ENCODE measurements at regions not wholly inside any gene's neighbourhood (a gene's known extent, or its start where the extent isn't known, plus 50 kb on each side); places are given as distances from the start of the nearest gene placed in this dataset.

DNA sequence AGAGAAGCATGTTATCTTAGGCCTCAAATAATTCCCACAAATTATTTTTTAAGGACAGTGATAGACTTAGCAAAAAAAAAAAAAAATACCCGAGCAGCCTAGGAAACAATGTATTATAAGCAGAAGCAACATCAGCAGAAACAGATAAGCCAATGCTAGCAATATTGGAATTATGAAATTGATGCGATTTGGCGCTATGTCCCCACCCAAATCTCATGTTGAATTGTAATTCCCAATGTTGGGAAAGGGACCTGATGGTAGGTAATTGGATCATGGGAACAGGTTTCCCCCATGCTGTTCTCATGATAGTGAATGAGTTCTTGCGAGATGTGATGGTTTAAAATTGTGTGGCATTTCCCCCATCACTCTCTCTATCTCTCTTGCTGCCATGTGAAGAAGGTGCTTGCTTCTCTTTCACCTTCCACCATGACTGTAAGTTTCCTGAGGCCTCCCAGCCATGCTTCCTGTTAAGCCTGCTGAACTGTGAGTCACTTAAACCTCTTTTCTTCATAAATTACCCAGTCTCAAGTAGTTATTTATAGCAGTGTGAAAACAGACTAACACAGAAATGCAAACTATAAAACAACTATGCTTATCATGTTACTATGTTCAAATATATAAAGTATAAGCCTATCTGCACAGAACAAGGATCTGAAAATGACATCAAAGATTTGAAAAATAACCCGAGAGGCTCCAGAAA, 75.6 kb upstream of the HIVEP3 start:
- no peaks in the 10 kb centered on the region for H3K4me1 Mint-ChIP-seq (ENCODE audit: insufficient read depth, unreplicated experiment)
- POLR2A ChIA-PET = no interaction called here
- H3K27me3 Mint-ChIP-seq (ENCODE audit: insufficient read depth, unreplicated experiment) = peaks cover 17% of the 10 kb centered on the region
- no peak overlapping the region for H3K4me3 Mint-ChIP-seq (ENCODE audit: unreplicated experiment)
- intact Hi-C loops (cut with micrococcal nuclease) = no loop called here
- no TSS peak for BruUV-seq (replicated peaks)
- TF ChIP-seq, protein P1, sequence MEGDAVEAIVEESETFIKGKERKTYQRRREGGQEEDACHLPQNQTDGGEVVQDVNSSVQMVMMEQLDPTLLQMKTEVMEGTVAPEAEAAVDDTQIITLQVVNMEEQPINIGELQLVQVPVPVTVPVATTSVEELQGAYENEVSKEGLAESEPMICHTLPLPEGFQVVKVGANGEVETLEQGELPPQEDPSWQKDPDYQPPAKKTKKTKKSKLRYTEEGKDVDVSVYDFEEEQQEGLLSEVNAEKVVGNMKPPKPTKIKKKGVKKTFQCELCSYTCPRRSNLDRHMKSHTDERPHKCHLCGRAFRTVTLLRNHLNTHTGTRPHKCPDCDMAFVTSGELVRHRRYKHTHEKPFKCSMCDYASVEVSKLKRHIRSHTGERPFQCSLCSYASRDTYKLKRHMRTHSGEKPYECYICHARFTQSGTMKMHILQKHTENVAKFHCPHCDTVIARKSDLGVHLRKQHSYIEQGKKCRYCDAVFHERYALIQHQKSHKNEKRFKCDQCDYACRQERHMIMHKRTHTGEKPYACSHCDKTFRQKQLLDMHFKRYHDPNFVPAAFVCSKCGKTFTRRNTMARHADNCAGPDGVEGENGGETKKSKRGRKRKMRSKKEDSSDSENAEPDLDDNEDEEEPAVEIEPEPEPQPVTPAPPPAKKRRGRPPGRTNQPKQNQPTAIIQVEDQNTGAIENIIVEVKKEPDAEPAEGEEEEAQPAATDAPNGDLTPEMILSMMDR (IDR thresholded peaks at IDR 0.05; ENCODE audit: unreplicated experiment) = no peak
- DNase-seq (ENCODE audit: unreplicated experiment) = no peak
- no peaks in the 10 kb centered on the region for H3K36me3 Mint-ChIP-seq (ENCODE audit: insufficient read depth, unreplicated experiment)
- CTCF ChIA-PET = no interaction called here
- H3K9me3 Mint-ChIP-seq (ENCODE audit: unreplicated experiment) = no peaks in the 10 kb centered on the region
- no peak overlapping the region for H3K27ac Mint-ChIP-seq (ENCODE audit: low read depth, unreplicated experiment)

DNA sequence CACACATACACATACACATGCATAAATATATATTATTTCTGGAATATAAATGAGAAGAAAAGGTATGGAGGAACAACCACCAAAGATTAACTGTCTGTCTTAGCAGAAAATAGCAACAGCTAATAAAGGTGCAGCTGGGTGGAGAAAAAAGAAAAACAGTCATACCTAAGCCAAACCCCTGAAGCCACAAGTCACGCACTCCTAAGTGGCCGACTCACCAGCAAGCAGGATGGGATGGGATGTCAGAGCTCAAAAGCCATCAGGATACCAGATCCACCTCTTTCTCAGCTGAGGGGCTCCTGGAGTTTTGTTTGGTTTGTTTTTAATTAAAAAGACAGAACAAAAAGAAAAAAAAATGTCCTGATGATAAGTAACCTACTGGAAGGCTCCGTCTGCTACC, 64.7 kb upstream of the HIVEP3 start:
- H3K4me1 Mint-ChIP-seq (ENCODE audit: insufficient read depth, unreplicated experiment) = no peaks in the 10 kb centered on the region
- H3K4me3 Mint-ChIP-seq (ENCODE audit: unreplicated experiment) = no peak overlapping the region
- TF ChIP-seq, protein P1 (IDR thresholded peaks at IDR 0.05; ENCODE audit: unreplicated experiment) = no peak
- intact Hi-C loops (cut with micrococcal nuclease) = no loop called here
- H3K36me3 Mint-ChIP-seq (ENCODE audit: insufficient read depth, unreplicated experiment) = no peaks in the 10 kb centered on the region
- H3K9me3 Mint-ChIP-seq (ENCODE audit: unreplicated experiment) = no peaks in the 10 kb centered on the region
- no peak for DNase-seq (ENCODE audit: unreplicated experiment)
- CTCF ChIA-PET = interaction anchor here (0.6 kb wide), 1 partner anchor 381 kb away, joined by 4 read pairs; no protein-coding TSS in a partner anchor
- no TSS peak for BruUV-seq (replicated peaks)
- peaks cover 2% of the 10 kb centered on the region for H3K27me3 Mint-ChIP-seq (ENCODE audit: insufficient read depth, unreplicated experiment)
- POLR2A ChIA-PET = no interaction called here
- no peak overlapping the region for H3K27ac Mint-ChIP-seq (ENCODE audit: low read depth, unreplicated experiment)

DNA sequence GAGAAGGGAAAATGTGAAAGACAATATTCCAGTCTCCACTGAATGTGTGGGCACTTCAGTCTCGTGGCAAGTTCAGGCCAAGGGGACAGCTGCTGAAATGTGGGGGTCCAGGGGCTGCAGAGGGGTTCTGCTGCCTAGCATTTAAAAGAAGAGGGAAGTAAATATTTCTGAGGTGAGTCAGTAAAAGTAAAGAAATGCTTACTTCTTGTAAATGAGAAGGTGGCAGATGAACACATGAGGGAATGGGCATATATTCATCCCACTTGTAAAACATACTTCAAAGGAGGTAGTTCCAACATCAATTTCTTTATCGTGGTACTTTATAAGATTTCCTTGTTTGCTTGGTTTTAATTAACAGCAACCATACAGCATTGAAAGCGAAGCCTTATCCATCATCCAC, 63.1 kb upstream of the HIVEP3 start:
- intact Hi-C loops (cut with micrococcal nuclease) = no loop called here
- TF ChIP-seq, protein P1 (IDR thresholded peaks at IDR 0.05; ENCODE audit: unreplicated experiment) = no peak
- ChIA-PET POLR2A (no interaction called here), CTCF (no interaction called here)
- Mint-ChIP-seq H3K27me3 (ENCODE audit: insufficient read depth, unreplicated experiment) (no peaks in the 10 kb centered on the region), H3K36me3 (ENCODE audit: insufficient read depth, unreplicated experiment) (no peaks in the 10 kb centered on the region), H3K27ac (ENCODE audit: low read depth, unreplicated experiment) (no peak overlapping the region), H3K4me3 (ENCODE audit: unreplicated experiment) (no peak overlapping the region), H3K4me1 (ENCODE audit: insufficient read depth, unreplicated experiment) (no peaks in the 10 kb centered on the region), H3K9me3 (ENCODE audit: unreplicated experiment) (no peaks in the 10 kb centered on the region)
- no peak for DNase-seq (ENCODE audit: unreplicated experiment)
- no TSS peak for BruUV-seq (replicated peaks)

DNA sequence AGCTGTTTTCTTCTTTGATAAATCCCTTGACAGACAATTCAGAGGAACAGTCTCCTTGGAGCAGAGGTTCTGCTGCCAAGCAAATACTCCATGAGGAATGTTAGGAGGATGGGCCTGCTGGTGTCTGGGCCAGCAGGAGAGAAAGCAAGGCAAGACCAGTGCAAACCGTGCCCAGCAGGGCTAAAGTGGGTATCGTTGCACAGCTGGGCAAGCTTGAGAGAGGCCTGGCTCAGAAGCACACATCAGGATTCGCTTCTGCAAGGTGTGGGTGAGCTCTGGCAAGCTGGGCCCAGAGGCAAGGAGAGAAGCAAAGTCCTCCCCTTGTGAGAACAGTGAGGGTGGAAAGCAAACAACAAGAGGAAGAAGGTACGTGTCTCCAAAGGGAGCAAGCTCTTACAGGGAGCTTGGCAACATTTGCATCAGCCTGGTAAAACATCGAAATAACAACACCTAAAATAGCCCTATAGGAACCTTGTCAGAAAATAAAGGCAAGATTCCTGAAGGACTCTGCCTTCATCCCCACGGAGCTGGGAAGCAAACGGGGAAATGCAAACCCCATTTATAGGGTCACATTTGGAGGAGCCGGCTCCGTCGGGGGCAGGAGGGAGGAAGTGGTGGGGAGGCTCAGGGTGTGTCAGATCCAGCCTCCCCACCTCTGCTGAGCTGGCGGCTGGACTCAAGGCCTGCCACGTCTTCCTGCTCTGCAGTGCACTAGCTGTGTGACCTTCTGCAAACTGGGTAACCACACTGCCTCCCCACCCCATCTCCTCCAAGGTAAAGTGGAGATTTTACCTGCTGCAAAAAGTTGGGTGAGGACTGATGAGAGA, 62.3 kb upstream of the HIVEP3 start:
- Mint-ChIP-seq H3K27ac (ENCODE audit: low read depth, unreplicated experiment) (no peak overlapping the region), H3K27me3 (ENCODE audit: insufficient read depth, unreplicated experiment) (no peaks in the 10 kb centered on the region), H3K4me3 (ENCODE audit: unreplicated experiment) (no peak overlapping the region), H3K9me3 (ENCODE audit: unreplicated experiment) (no peaks in the 10 kb centered on the region), H3K36me3 (ENCODE audit: insufficient read depth, unreplicated experiment) (no peaks in the 10 kb centered on the region), H3K4me1 (ENCODE audit: insufficient read depth, unreplicated experiment) (no peaks in the 10 kb centered on the region)
- TF ChIP-seq, protein P1 (IDR thresholded peaks at IDR 0.05; ENCODE audit: unreplicated experiment) = no peak
- no TSS peak for BruUV-seq (replicated peaks)
- POLR2A ChIA-PET = no interaction called here
- CTCF ChIA-PET = no interaction called here
- intact Hi-C loops (cut with micrococcal nuclease) = no loop called here
- no peak for DNase-seq (ENCODE audit: unreplicated experiment)

Measured in MCF 10A (cell line).